GM12878 (cell line): ENCODE measurements at regions not wholly inside any gene's neighbourhood (a gene's known extent, or its start where the extent isn't known, plus 50 kb on each side); places are given as distances from the start of the nearest gene placed in this dataset.

Experiments used
- ATAC-seq: fragments of 200-7000 bp; cut with Tn5 transposase; 3 replicates; pipeline ENCODE4 v1.9.1; 2020; ENCODE audit warnings: mild to moderate bottlenecking, moderate library complexity
- BruUV-seq: library from RNA; stranded (reverse); fragments of 400-500 nt; replicated peaks from 2 replicates; lab custom pipeline; 2021; lab: Mats Ljungman, UMichigan
- CTCF ChIA-PET: fragments of 300-600 bp; sonication (Branson Sonifier 250); formaldehyde crosslinking; extraction: SDS; loops from one replicate; lab custom pipeline; 2021; ENCODE audit warnings: inconsistent platforms; lab: Yijun Ruan, JAX
- POLR2A ChIA-PET: fragments of 350-600 bp; formaldehyde crosslinking; extraction: SDS; loops from one replicate; lab custom pipeline; 2021; ENCODE audit warnings: inconsistent platforms; lab: Charles Lee
- RAD21 ChIA-PET: fragments of 300-600 bp; sonication (Branson Sonifier 250); formaldehyde crosslinking; loops from one replicate; lab custom pipeline; 2023; ENCODE audit warnings: antibody characterized with exemption; ENCODE audit not compliant: unreplicated experiment; lab: Charles Lee
- SMC1A ChIA-PET: fragments of 300-600 bp; sonication (Branson Sonifier 250); formaldehyde crosslinking; loops from one replicate; lab custom pipeline; 2023; ENCODE audit not compliant: unreplicated experiment, uncharacterized antibody; lab: Charles Lee
- DNase-seq: peaks from one replicate; pipeline ENCODE4 v3.0.0-alpha.2; 2011; ENCODE audit warnings: low read depth, low spot score
- FAIRE-seq: peaks from 3 replicates; lab custom pipeline; 2011; peaks lifted over from hg19 to GRCh38; lab: Jason Lieb, UNC
- H2AFZ ChIP-seq: 2 replicates; pipeline ENCODE4 v1.6.0; 2011; ENCODE audit warnings: low read depth, low read length, control low read depth; ENCODE audit not compliant: control insufficient read depth
- H3K27ac ChIP-seq: 2 replicates; pipeline ENCODE4 v1.5.1; 2011; ENCODE audit warnings: control low read depth; ENCODE audit not compliant: control insufficient read depth, insufficient read depth
- H3K27me3 ChIP-seq, 2 experiments: replicated peaks in 1 of 2; 2 replicates each; pipeline versions ENCODE4 v1.6.0 to v1.6.1; 2011; ENCODE audit warnings: low read length in 1 of 2; ENCODE audit not compliant: control insufficient read depth in 2 of 2, insufficient read depth in 2 of 2
- H3K36me3 ChIP-seq, 2 experiments: 2 replicates each; pipeline ENCODE4 v1.5.1; 2011; ENCODE audit warnings: low read length in 1 of 2; ENCODE audit not compliant: control insufficient read depth in 2 of 2, insufficient read depth in 2 of 2
- H3K4me1 ChIP-seq: 2 replicates; pipeline ENCODE4 v1.6.1; 2011; ENCODE audit warnings: mild to moderate bottlenecking, low read length, moderate library complexity, mixed read lengths; ENCODE audit not compliant: control insufficient read depth, insufficient read depth
- H3K4me2 ChIP-seq: 2 replicates; pipeline ENCODE4 v1.6.0; 2011; ENCODE audit warnings: control low read depth; ENCODE audit not compliant: control insufficient read depth, insufficient read depth
- H3K4me3 ChIP-seq: fragments of 200-600 bp; sonication (generic); 2 replicates; pipeline ENCODE4 v1.5.1; 2016
- H3K79me2 ChIP-seq: 2 replicates; pipeline ENCODE4 v1.6.0; 2011; ENCODE audit warnings: low read length; ENCODE audit not compliant: control insufficient read depth, insufficient read depth
- H3K9ac ChIP-seq: 2 replicates; pipeline ENCODE4 v1.8.0; 2011; ENCODE audit warnings: low read length, control low read depth, mixed read lengths; ENCODE audit not compliant: control insufficient read depth, insufficient read depth
- H3K9me3 ChIP-seq: replicated peaks from 3 replicates; pipeline ENCODE4 v1.5.1; 2011; ENCODE audit warnings: mild to moderate bottlenecking, low read length; ENCODE audit not compliant: control insufficient read depth, insufficient read depth
- H4K20me1 ChIP-seq: 2 replicates; pipeline ENCODE4 v1.6.0; 2011; ENCODE audit not compliant: control insufficient read depth, insufficient read depth
- BRCA1 ChIP-seq: IDR thresholded peaks from 2 replicates; pipeline ENCODE4 v1.6.1; 2011; ENCODE audit warnings: low read depth, low read length, improper control_type of control experiment
- FOXM1 ChIP-seq: IDR thresholded peaks from 2 replicates; pipeline ENCODE4 v1.6.1; 2012; ENCODE audit warnings: low read depth, mild to moderate bottlenecking, inconsistent platforms, low read length, moderate library complexity
- KLF5 ChIP-seq: fragments of 450-650 bp; IDR thresholded peaks from 2 replicates; pipeline ENCODE4 v1.6.1; 2014; ENCODE audit warnings: mild to moderate bottlenecking; ENCODE audit not compliant: partially characterized antibody
- MAX ChIP-seq: IDR thresholded peaks from 2 replicates; pipeline ENCODE4 v1.6.1; 2012; ENCODE audit warnings: low read depth, low read length, improper control_type of control experiment
- NFYA ChIP-seq: IDR thresholded peaks from 2 replicates; pipeline ENCODE4 v1.6.1; 2011; ENCODE audit warnings: low read depth, mild to moderate bottlenecking, low read length, improper control_type of control experiment, borderline replicate concordance
- SMARCA5 ChIP-seq: fragments of 450-650 bp; IDR thresholded peaks from 2 replicates; pipeline ENCODE4 v1.6.1; 2017; ENCODE audit warnings: mild to moderate bottlenecking
- SMC3 ChIP-seq: IDR thresholded peaks from 2 replicates; pipeline ENCODE4 v1.6.1; 2011; ENCODE audit warnings: low read length, improper control_type of control experiment, borderline replicate concordance
- SPI1 ChIP-seq: IDR thresholded peaks from 2 replicates; pipeline ENCODE4 v1.6.1; 2011; ENCODE audit warnings: low read depth, mild to moderate bottlenecking, low read length, moderate library complexity, borderline replicate concordance; ENCODE audit not compliant: insufficient read depth
- YBX1 ChIP-seq: fragments of 450-650 bp; IDR thresholded peaks from 2 replicates; pipeline ENCODE4 v1.6.1; 2016; ENCODE audit warnings: antibody characterized with exemption
- ZBTB11 ChIP-seq: fragments of 450-650 bp; formaldehyde crosslinking; IDR thresholded peaks from 2 replicates; pipeline ENCODE4 v1.5.0; 2022; ENCODE audit warnings: mild to moderate bottlenecking, missing genetic modification characterization
- ZNF217 ChIP-seq: fragments of 450-650 bp; IDR thresholded peaks from 2 replicates; pipeline ENCODE4 v1.6.1; 2017; ENCODE audit warnings: antibody characterized with exemption, mild to moderate bottlenecking
- WGBS: methylation state at CpG from one replicate; pipeline ENCODE4 v1.1.6; 2016; ENCODE audit warnings: low lambda C conversion rate; ENCODE audit not compliant: insufficient replicate concordance, insufficient coverage; ENCODE audit errors: missing lambda C conversion rate; 5-methylcytosine and 5-hydroxymethylcytosine counted together
- in situ Hi-C: fragments of 300-500 bp; cut with MboI; formaldehyde crosslinking; loops from 9 replicates; pipeline ENCODE4 v1.14.3; 2018; ENCODE audit warnings: mixed read lengths
- intact Hi-C: fragments of 100-400 bp; cut with micrococcal nuclease; formaldehyde crosslinking; loops from one replicate; pipeline ENCODE4 v1.14.2; 2022; ENCODE audit not compliant: unreplicated experiment

- TF ChIP-seq ZBTB11 (CRISPR knock-in tag) (no peak), NFYA (no peak), SMARCA5 (no peak), MAX (no peak), SMC3 (no peak), YBX1 (no peak), BRCA1 (no peak), FOXM1 (no peak)
These were observed 73.3 kb upstream of the KCNH8 start (continued) for GRCh38 chr3:19075037-19075436.

GRCh38 chr3:19074257-19074900, 73.9 kb upstream of the KCNH8 start:
- DNase-seq: no peak
- no peaks in the 10 kb centered on the region for H3K27me3 ChIP-seq
- no peaks in the 10 kb centered on the region for H3K9me3 ChIP-seq
- H4K20me1 ChIP-seq: no peaks in the 10 kb centered on the region
- ATAC-seq: no peak
- no peak overlapping the region for H2AFZ ChIP-seq
- no peaks in the 10 kb centered on the region for H3K79me2 ChIP-seq
- ChIA-PET SMC1A (no interaction called here), RAD21 (no interaction called here), CTCF (interaction anchor here (0.9 kb wide), 1 partner anchor 17 kb away, joined by 5 read pairs; no protein-coding TSS in a partner anchor), POLR2A (no interaction called here)
- 7% methylated on average over 2 of the region's 2 CpGs for WGBS
- H3K4me1 ChIP-seq: no peaks in the 10 kb centered on the region
- no peak overlapping the region for H3K9ac ChIP-seq
- H3K4me2 ChIP-seq: no peak overlapping the region
- H3K36me3 ChIP-seq: no peaks in the 10 kb centered on the region
- intact Hi-C loops (no loop called here), in situ Hi-C loops (no loop called here)
- TF ChIP-seq ZNF217 (no peak), SPI1 (no peak), KLF5 (no peak)
- BruUV-seq: no TSS peak
- FAIRE-seq: no peak
- H3K4me3 ChIP-seq: no peak overlapping the region
- H3K27ac ChIP-seq: no peak overlapping the region
